ENCODE measurements at regions not wholly inside any gene's neighbourhood (a gene's known extent, or its start where the extent isn't known, plus 50 kb on each side); places are given as distances from the start of the nearest gene placed in this dataset.

GRCh38 chr11:22558664-22559063 is 67.0 kb downstream of the FANCF start:
- TF ChIP-seq, protein P1, sequence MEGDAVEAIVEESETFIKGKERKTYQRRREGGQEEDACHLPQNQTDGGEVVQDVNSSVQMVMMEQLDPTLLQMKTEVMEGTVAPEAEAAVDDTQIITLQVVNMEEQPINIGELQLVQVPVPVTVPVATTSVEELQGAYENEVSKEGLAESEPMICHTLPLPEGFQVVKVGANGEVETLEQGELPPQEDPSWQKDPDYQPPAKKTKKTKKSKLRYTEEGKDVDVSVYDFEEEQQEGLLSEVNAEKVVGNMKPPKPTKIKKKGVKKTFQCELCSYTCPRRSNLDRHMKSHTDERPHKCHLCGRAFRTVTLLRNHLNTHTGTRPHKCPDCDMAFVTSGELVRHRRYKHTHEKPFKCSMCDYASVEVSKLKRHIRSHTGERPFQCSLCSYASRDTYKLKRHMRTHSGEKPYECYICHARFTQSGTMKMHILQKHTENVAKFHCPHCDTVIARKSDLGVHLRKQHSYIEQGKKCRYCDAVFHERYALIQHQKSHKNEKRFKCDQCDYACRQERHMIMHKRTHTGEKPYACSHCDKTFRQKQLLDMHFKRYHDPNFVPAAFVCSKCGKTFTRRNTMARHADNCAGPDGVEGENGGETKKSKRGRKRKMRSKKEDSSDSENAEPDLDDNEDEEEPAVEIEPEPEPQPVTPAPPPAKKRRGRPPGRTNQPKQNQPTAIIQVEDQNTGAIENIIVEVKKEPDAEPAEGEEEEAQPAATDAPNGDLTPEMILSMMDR (IDR thresholded peaks at IDR 0.05; ENCODE audit: poor library complexity, severe bottlenecking) = no peak
- TF ChIP-seq EZH2 (IDR thresholded peaks at IDR 0.05; ENCODE audit: borderline replicate concordance, insufficient read depth, low read length, poor library complexity, severe bottlenecking) = no peak
- TF ChIP-seq REST (IDR thresholded peaks at IDR 0.05; ENCODE audit: borderline replicate concordance) = no peak

Data from neural cell (in vitro differentiated cells).